ENCODE measurements at regions not wholly inside any gene's neighbourhood (a gene's known extent, or its start where the extent isn't known, plus 50 kb on each side); places are given as distances from the start of the nearest gene placed in this dataset.

- DNase-seq (ENCODE audit: low read depth in 2 of 2) = no peak
- H3K4me3 ChIP-seq (replicated peaks in 1 of 2; ENCODE audit: low read depth in 2 of 2, low read length in 2 of 2) = no peak overlapping the region
- no peak for TF ChIP-seq CTCF (IDR thresholded peaks at IDR 0.05; ENCODE audit: low read depth, low read length)
Observed at GRCh38 chr2:240298803-240299709, 136.4 kb upstream of the GPC1 start.

- no peak overlapping the region for H3K4me3 ChIP-seq (replicated peaks in 1 of 2; ENCODE audit: low read depth in 2 of 2, low read length in 2 of 2)
- no peak for TF ChIP-seq CTCF (IDR thresholded peaks at IDR 0.05; ENCODE audit: low read depth, low read length)
- no peak for DNase-seq (ENCODE audit: low read depth in 2 of 2)
Observed at GRCh38 chr2:240299710-240300068, 135.8 kb upstream of the GPC1 start.

GRCh38 chr2:240300261-240300821 lies 135.1 kb upstream of the GPC1 start:
- no peak for DNase-seq (ENCODE audit: low read depth in 2 of 2)
- TF ChIP-seq CTCF (IDR thresholded peaks at IDR 0.05; ENCODE audit: low read depth, low read length) = no peak

GRCh38 chr2:240300840-240301239 lies 134.6 kb upstream of the GPC1 start:
- TF ChIP-seq CTCF (IDR thresholded peaks at IDR 0.05; ENCODE audit: low read depth, low read length) = no peak
- H3K4me3 ChIP-seq (replicated peaks in 1 of 2; ENCODE audit: low read depth in 2 of 2, low read length in 2 of 2) = no peak overlapping the region
- no peak for DNase-seq (ENCODE audit: low read depth in 2 of 2)

More at GRCh38 chr2:240300261-240300821, 135.1 kb upstream of the GPC1 start:
- H3K4me3 ChIP-seq (replicated peaks in 1 of 2; ENCODE audit: low read depth in 2 of 2, low read length in 2 of 2) = no peak overlapping the region

- H3K4me3 ChIP-seq (replicated peaks in 1 of 2; ENCODE audit: low read depth in 2 of 2, low read length in 2 of 2) = no peak overlapping the region
- DNase-seq (ENCODE audit: low read depth in 2 of 2) = no peak
- no peak for TF ChIP-seq CTCF (IDR thresholded peaks at IDR 0.05; ENCODE audit: low read depth, low read length)
Observed at GRCh38 chr2:240301256-240301795, 134.1 kb upstream of the GPC1 start.

GRCh38 chr2:240302041-240302440 lies 133.4 kb upstream of the GPC1 start:
- TF ChIP-seq CTCF (IDR thresholded peaks at IDR 0.05; ENCODE audit: low read depth, low read length) = no peak
- DNase-seq (ENCODE audit: low read depth in 2 of 2) = no peak
- no peak overlapping the region for H3K4me3 ChIP-seq (replicated peaks in 1 of 2; ENCODE audit: low read depth in 2 of 2, low read length in 2 of 2)
